ENCODE measurements at regions not wholly inside any gene's neighbourhood (a gene's known extent, or its start where the extent isn't known, plus 50 kb on each side); places are given as distances from the start of the nearest gene placed in this dataset.

DNA sequence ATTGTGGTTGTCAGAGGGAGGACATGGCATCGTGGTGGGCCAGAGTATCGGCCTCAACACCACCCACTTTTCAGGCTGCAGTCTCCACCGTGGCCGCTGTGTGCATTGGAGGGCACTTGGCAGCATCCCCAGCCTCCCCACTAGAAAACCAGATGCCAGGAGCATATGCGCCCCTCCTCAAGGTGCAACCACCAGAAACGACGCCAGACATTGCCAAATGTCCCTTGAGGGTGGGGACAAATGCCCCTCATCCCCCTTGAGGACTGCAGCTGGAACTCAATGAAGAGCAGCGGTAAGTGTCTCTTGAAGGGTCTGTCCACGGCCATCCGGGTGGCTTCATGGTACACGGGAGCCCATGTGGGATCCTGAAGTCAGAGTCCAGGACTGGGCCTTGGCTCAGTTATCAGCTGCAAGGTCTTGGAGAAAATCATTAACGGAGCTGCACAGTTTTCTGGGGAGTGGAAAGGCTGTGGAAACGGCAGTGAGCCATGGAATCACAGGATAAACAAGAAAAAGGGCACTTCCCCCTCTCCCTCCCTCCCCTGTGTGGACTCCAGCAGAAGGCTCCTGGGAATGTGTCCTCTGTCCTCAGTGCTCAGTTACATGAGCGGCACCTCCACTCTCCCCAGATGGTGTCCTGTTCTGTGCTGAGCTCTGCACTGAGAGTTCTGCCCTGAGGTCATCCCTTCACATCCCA is 324.4 kb upstream of the B3GAT1 start:
- peaks cover 10% of the 10 kb centered on the region for H3K27me3 Mint-ChIP-seq

DNA sequence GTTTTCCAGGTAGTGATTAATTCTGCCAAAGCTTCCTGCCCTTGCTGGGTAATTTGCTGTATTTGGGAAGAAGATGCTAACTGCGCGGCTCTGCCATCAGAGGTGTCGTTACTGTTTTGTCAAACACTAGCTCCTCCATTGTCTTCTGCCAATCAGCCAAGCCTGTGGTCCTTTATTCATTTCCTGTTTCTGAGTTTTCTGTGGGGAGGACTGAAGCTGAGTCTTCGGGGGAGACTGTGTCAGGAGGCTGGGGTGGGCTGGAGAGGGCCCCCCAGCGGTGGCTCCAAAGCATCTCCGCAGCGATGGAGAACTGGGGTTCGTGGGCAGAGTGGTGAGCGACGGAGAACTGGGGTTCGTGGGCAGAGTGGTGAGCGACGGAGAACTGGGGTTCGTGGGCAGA is 322.9 kb upstream of the B3GAT1 start:
- no peak overlapping the region for H3K4me3 Mint-ChIP-seq
- no peaks in the 10 kb centered on the region for H3K4me1 Mint-ChIP-seq
- H3K9me3 Mint-ChIP-seq = no peaks in the 10 kb centered on the region
- H3K27ac Mint-ChIP-seq = no peak overlapping the region
- no peak for ATAC-seq (replicated peaks)
- H3K36me3 Mint-ChIP-seq (ENCODE audit: low read depth) = no peaks in the 10 kb centered on the region
- peaks cover 10% of the 10 kb centered on the region for H3K27me3 Mint-ChIP-seq

More for the DNA sequence above, 324.4 kb upstream of the B3GAT1 start:
- Mint-ChIP-seq H3K27ac (no peak overlapping the region), H3K4me3 (no peak overlapping the region), H3K9me3 (no peaks in the 10 kb centered on the region), H3K36me3 (ENCODE audit: low read depth) (no peaks in the 10 kb centered on the region), H3K4me1 (no peaks in the 10 kb centered on the region)
- no peak for ATAC-seq (replicated peaks)

- no peak for ATAC-seq (replicated peaks)
- H3K36me3 Mint-ChIP-seq (ENCODE audit: low read depth) = no peaks in the 10 kb centered on the region
- no peaks in the 10 kb centered on the region for H3K4me1 Mint-ChIP-seq
- no peak overlapping the region for H3K4me3 Mint-ChIP-seq
- H3K27ac Mint-ChIP-seq = no peak overlapping the region
- no peaks in the 10 kb centered on the region for H3K9me3 Mint-ChIP-seq
- H3K27me3 Mint-ChIP-seq = peaks cover 10% of the 10 kb centered on the region
Measured at GRCh38 chr11:134734141-134734845, 322.3 kb upstream of the B3GAT1 start.

DNA sequence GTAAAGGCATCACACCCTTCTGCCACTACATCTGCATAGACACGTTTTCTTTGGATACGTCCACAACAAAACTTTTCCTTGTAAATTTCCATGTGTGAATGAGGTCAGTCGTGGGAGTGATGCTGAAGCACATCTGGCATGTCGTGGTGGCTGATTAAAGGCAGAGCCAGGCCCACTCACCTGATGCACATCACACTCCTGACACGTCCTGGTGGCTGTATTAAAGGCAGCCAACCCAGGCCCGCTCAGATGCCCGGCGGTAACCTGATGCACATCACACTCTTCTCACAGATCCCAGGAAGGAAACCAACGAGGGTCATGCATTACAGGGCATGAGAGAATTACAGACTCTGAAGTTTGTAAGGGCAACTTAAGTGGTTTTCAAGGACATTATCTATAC is 321.6 kb upstream of the B3GAT1 start:
- Mint-ChIP-seq H3K27ac (no peak overlapping the region), H3K4me3 (no peak overlapping the region), H3K9me3 (no peaks in the 10 kb centered on the region), H3K4me1 (no peaks in the 10 kb centered on the region), H3K27me3 (peaks cover 10% of the 10 kb centered on the region), H3K36me3 (ENCODE audit: low read depth) (no peaks in the 10 kb centered on the region)
- ATAC-seq (replicated peaks) = no peak

DNA sequence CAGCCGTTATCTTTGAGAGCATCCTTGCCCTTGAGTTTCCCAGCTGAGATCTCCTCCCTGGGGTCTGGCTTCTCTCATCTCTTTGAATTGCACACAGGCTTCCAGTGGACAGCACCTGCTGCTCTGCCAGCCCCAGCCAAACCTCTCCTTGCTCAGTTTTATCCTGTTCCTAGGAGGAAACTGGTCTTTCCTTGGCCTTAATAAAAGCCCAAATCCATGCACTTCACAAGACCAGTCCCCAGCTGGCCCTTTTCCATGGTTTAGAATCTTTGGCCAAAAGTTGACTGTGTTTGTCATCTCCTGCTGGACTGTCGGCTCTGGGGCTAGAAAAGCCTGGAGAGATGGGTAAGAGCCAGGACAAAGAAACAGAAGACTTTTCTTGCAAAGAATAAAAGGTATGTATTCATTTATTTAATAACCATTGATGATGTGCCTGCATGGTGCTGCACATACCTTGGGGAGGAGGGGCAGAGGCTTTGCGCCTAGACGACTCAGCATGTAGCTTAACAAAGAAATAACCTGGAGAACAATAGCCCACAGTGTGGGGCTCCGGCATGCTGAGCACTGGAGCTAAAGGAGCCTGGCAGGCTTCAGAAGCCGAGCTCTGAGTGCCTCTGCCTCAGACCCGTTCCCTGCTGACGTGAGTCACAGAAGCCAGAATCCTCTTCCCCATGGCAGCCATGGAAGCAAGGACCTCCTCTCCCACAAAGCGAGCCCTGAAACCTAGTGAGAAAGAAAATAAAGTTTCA is 319.3 kb upstream of the B3GAT1 start:
- H3K36me3 Mint-ChIP-seq (ENCODE audit: low read depth) = no peaks in the 10 kb centered on the region
- H3K4me3 Mint-ChIP-seq = no peak overlapping the region
- ATAC-seq (replicated peaks) = no peak
- H3K27ac Mint-ChIP-seq = no peak overlapping the region
- peaks cover 18% of the 10 kb centered on the region for H3K27me3 Mint-ChIP-seq
- H3K9me3 Mint-ChIP-seq = no peaks in the 10 kb centered on the region
- H3K4me1 Mint-ChIP-seq = no peaks in the 10 kb centered on the region

- no peak for ATAC-seq (replicated peaks)
- Mint-ChIP-seq H3K9me3 (no peaks in the 10 kb centered on the region), H3K27me3 (peaks cover 19% of the 10 kb centered on the region), H3K36me3 (ENCODE audit: low read depth) (no peaks in the 10 kb centered on the region), H3K4me3 (no peak overlapping the region), H3K27ac (no peak overlapping the region), H3K4me1 (no peaks in the 10 kb centered on the region)
Measured at GRCh38 chr11:134730561-134731212, 318.6 kb upstream of the B3GAT1 start.

DNA sequence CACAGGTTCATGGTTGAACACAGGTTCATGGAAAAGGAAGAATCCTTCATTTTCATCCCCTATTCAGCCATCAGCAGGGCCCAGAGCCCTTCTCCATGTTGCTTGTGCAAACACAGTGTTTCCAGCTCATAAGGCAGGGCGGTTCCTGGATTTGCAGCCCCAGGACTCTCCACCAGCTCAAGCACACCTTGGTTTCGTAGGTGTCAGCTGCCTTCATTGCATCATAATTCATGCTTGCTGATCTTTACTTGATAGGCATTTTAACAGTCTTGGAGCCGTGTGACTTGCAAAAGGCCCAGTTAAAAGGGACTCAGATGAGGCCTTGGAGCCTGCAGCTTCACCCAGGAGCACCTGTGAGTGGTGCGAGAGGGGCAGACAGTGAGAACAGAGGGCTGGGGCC is 318.1 kb upstream of the B3GAT1 start:
- Mint-ChIP-seq H3K4me3 (no peak overlapping the region), H3K36me3 (ENCODE audit: low read depth) (no peaks in the 10 kb centered on the region), H3K4me1 (no peaks in the 10 kb centered on the region), H3K27ac (no peak overlapping the region), H3K27me3 (peaks cover 24% of the 10 kb centered on the region), H3K9me3 (no peaks in the 10 kb centered on the region)
- ATAC-seq (replicated peaks) = no peak

GRCh38 chr11:134728186-134728585 is 316.1 kb upstream of the B3GAT1 start:
- no peaks in the 10 kb centered on the region for H3K9me3 Mint-ChIP-seq
- peaks cover 30% of the 10 kb centered on the region for H3K27me3 Mint-ChIP-seq
- no peaks in the 10 kb centered on the region for H3K36me3 Mint-ChIP-seq (ENCODE audit: low read depth)
- H3K27ac Mint-ChIP-seq = no peak overlapping the region
- H3K4me1 Mint-ChIP-seq = no peaks in the 10 kb centered on the region
- no peak for ATAC-seq (replicated peaks)
- no peak overlapping the region for H3K4me3 Mint-ChIP-seq

GRCh38 chr11:134727636-134728035 is 315.6 kb upstream of the B3GAT1 start:
- no peak overlapping the region for H3K4me3 Mint-ChIP-seq
- H3K36me3 Mint-ChIP-seq (ENCODE audit: low read depth) = no peaks in the 10 kb centered on the region
- no peak for ATAC-seq (replicated peaks)
- no peak overlapping the region for H3K27ac Mint-ChIP-seq
- peaks cover 35% of the 10 kb centered on the region for H3K27me3 Mint-ChIP-seq
- no peaks in the 10 kb centered on the region for H3K4me1 Mint-ChIP-seq
- no peaks in the 10 kb centered on the region for H3K9me3 Mint-ChIP-seq

GRCh38 chr11:134727204-134727603 is 315.2 kb upstream of the B3GAT1 start:
- H3K4me3 Mint-ChIP-seq = no peak overlapping the region
- no peak overlapping the region for H3K27ac Mint-ChIP-seq
- H3K9me3 Mint-ChIP-seq = no peaks in the 10 kb centered on the region
- H3K4me1 Mint-ChIP-seq = no peaks in the 10 kb centered on the region
- ATAC-seq (replicated peaks) = no peak
- H3K27me3 Mint-ChIP-seq = peaks cover 32% of the 10 kb centered on the region
- no peaks in the 10 kb centered on the region for H3K36me3 Mint-ChIP-seq (ENCODE audit: low read depth)

DNA sequence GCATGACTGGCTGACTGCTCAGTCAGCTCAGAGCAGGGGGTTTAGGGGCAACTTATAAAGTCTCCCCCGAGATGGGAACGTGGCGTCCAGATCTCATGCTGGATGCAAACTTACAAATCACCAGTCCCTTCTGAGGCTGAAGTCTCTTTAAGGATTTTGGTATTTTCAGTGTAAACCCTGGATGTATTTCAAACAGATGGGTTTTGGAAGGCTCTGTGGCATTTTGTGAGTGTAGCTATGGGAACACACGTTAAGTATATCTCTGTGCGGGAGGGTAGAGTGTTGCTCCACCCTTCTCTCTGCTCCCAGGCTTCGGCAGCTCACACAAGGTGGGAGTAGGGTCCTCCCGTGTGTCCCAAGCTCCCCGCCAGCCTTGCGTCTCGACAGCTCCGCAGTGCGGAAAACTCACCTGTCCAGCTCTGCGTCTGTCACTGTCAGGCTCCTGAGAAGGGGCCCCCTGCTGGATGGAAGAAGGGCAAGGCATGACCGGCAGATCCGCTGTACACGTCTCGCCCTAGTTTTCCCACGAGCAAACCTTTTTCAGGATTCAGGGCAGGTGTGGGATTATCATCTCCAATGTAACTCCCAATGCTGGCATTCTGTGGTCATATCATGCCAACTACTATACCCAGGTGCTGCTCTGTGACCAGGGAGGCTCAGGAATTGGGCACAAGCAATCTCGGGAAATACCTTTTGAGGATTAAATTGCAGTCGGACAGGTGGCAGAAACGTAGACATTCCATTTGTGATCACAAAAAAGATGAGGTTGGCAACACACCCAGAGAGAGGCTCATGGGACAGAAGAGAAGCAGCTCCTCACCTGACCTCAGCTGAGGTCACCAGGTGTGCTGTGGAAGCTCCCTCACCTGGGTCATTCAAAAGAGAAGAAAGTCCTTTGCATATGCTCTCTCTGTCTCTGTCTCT is 313.9 kb upstream of the B3GAT1 start:
- Mint-ChIP-seq H3K9me3 (no peaks in the 10 kb centered on the region), H3K27ac (no peak overlapping the region), H3K4me1 (no peaks in the 10 kb centered on the region), H3K36me3 (ENCODE audit: low read depth) (no peaks in the 10 kb centered on the region), H3K4me3 (no peak overlapping the region), H3K27me3 (peaks cover 30% of the 10 kb centered on the region)
- ATAC-seq (replicated peaks) = no peak

GRCh38 chr11:134725211-134725610 is 313.2 kb upstream of the B3GAT1 start:
- H3K27me3 Mint-ChIP-seq = peaks cover 30% of the 10 kb centered on the region

GRCh38 chr11:134724779-134725140 is 312.7 kb upstream of the B3GAT1 start:
- Mint-ChIP-seq H3K27ac (no peak overlapping the region), H3K36me3 (ENCODE audit: low read depth) (no peaks in the 10 kb centered on the region), H3K4me1 (no peaks in the 10 kb centered on the region), H3K4me3 (no peak overlapping the region), H3K27me3 (peaks cover 30% of the 10 kb centered on the region), H3K9me3 (no peaks in the 10 kb centered on the region)
- no peak for ATAC-seq (replicated peaks)

More at GRCh38 chr11:134725211-134725610, 313.2 kb upstream of the B3GAT1 start:
- Mint-ChIP-seq H3K4me1 (no peaks in the 10 kb centered on the region), H3K4me3 (no peak overlapping the region), H3K36me3 (ENCODE audit: low read depth) (no peaks in the 10 kb centered on the region), H3K27ac (no peak overlapping the region), H3K9me3 (no peaks in the 10 kb centered on the region)
- no peak for ATAC-seq (replicated peaks)
